NB4 (cell line): ENCODE measurements at regions not wholly inside any gene's neighbourhood (a gene's known extent, or its start where the extent isn't known, plus 50 kb on each side); places are given as distances from the start of the nearest gene placed in this dataset.

Experiments
- DNase-seq: peaks from one replicate; pipeline ENCODE4 v3.0.0; 2010; ENCODE audit warnings: low read depth
- H3K4me3 ChIP-seq: one replicate; pipeline ENCODE4 v1.5.1; 2011; ENCODE audit warnings: mild to moderate bottlenecking, low read depth, low read length, moderate library complexity
- CTCF ChIP-seq: IDR thresholded peaks from one replicate; pipeline ENCODE4 v1.5.1; 2012; ENCODE audit warnings: low read depth, low read length
- MAX ChIP-seq: IDR thresholded peaks from 2 replicates; pipeline ENCODE4 v1.6.1; 2011; ENCODE audit warnings: low read depth, low read length
- MYC ChIP-seq: IDR thresholded peaks from 2 replicates; pipeline ENCODE4 v1.6.1; 2011; ENCODE audit warnings: low read depth, low read length
- POLR2A ChIP-seq: IDR thresholded peaks from 2 replicates; pipeline ENCODE4 v1.6.1; 2011; ENCODE audit warnings: mild to moderate bottlenecking; ENCODE audit not compliant: insufficient read length; ENCODE audit errors: extremely low read depth

- no peak for TF ChIP-seq MYC
- TF ChIP-seq MAX, result no peak
- TF ChIP-seq POLR2A, result no peak
- no peak for TF ChIP-seq CTCF
- DNase-seq, result no peak
- H3K4me3 ChIP-seq, result no peak overlapping the region
Measured at GRCh38 chr1:58133562-58133961, 413.0 kb downstream of the OMA1 start.

GRCh38 chr1:58123051-58123450 is 423.5 kb downstream of the OMA1 start:
- no peak overlapping the region for H3K4me3 ChIP-seq
- TF ChIP-seq MYC (no peak), POLR2A (no peak), CTCF (no peak), MAX (no peak)
- DNase-seq, result no peak

GRCh38 chr1:58119971-58120370 is 426.6 kb downstream of the OMA1 start:
- TF ChIP-seq MAX (no peak), MYC (no peak), CTCF (no peak), POLR2A (no peak)
- DNase-seq, result no peak
- no peak overlapping the region for H3K4me3 ChIP-seq

- no peak overlapping the region for H3K4me3 ChIP-seq
- DNase-seq, result no peak
- TF ChIP-seq MAX (no peak), MYC (no peak), CTCF (no peak), POLR2A (no peak)
Measured at GRCh38 chr1:58116284-58116683, 430.2 kb downstream of the OMA1 start.

GRCh38 chr1:58109646-58110200 is 436.8 kb downstream of the OMA1 start:
- TF ChIP-seq MAX (no peak), CTCF (no peak), MYC (no peak), POLR2A (no peak)
- no peak for DNase-seq
- H3K4me3 ChIP-seq, result no peak overlapping the region
